HG03139 (cell line): ENCODE measurements at regions not wholly inside any gene's neighbourhood (a gene's known extent, or its start where the extent isn't known, plus 50 kb on each side); places are given as distances from the start of the nearest gene placed in this dataset.
A peak's percentile ranks its signal among the peaks of the same experiment; 100 is the strongest.
"Not testable (repeated sequence)": the region's sequence is repeated elsewhere in the genome, so short reads cannot be mapped to it uniquely, and the experiment has no call there.

Experiments used
- ATAC-seq: cut with Tn5 transposase; IDR thresholded peaks from one replicate; pipeline ENCODE4 v1.9.1; 2021; ENCODE audit not compliant: unreplicated experiment

DNA sequence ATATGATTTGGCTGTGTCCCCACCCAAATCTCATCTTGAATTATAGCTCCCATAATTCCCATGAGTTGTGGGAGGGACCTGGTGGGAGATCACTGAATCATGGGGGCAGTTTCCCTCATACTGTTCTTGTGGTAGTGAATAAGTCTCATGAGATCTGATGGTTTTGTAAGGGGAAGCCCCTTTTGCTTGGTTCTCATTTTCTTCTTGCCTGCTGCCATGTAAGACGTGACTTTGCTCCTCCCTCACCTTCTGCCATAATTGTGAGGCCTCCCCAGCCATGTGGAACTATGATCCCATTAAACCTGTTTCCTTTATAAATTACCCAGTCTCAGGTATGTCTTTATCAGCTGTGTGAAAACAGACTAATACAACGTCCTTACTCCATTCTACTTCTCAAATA lies 108.5 kb upstream of the SCAF8 start:
- ATAC-seq, result not testable (repeated sequence)

DNA sequence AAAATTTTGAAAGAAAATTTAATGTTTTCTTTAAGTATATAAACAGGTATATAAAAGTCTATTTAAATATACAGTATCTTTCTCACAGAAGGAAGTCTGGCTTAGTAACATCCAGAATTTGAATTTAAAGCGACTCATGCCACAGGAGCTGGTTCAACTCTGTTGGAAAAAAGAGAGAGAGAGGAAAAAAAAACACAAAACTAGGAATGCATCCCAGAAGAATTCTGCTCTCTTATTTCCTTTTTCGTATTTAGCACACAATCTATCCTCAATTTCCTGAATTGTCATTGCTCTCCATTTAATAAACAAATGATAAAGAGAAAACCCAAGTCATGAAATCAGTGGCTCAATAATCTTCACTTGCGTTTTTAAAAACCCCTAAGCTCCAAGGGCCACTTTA lies 107.5 kb upstream of the SCAF8 start:
- no peak for ATAC-seq

- no peak for ATAC-seq
These were observed 104.1 kb upstream of the SCAF8 start for GRCh38 chr6:154629127-154629526.

DNA sequence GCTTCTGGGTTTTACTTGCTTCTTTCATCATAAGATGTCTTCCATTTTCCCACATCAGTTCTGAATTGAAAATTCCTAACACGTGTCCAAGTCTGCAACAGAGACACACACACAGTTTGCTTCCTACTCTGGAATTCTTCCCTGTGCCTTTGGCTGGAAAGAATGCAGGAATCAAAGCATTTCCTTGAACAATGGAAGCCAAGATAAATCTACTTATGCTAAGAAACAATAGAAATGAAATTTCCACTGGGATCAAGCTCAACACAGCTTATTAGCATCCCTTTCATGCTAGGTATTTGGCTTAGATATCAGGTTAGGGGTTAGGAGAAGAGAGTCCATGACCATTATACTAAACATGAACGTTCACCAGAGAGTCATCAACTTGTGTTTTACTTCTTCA lies 101.1 kb upstream of the SCAF8 start:
- no peak for ATAC-seq

- ATAC-seq, result no peak
These were observed 95.8 kb upstream of the SCAF8 start for GRCh38 chr6:154637392-154637791.

DNA sequence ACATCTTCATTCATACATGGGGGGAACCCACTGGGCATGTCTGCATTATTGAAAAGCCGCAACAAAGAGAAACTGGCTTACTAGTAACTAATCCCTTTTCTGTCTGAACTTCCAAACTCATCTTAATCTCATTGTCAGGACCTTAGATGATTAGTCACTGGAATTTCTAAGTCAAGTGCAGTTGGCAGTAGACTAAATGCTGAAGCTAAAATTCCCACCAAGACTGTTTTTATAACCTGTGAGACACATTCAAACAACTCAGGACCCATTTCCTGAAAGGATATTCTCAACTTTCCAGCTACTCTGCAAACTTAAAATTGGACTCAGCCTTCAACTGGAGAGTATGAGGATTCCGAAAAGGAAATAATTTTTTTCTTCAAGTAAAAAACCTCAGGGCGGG lies 94.8 kb upstream of the SCAF8 start:
- ATAC-seq, result no peak

DNA sequence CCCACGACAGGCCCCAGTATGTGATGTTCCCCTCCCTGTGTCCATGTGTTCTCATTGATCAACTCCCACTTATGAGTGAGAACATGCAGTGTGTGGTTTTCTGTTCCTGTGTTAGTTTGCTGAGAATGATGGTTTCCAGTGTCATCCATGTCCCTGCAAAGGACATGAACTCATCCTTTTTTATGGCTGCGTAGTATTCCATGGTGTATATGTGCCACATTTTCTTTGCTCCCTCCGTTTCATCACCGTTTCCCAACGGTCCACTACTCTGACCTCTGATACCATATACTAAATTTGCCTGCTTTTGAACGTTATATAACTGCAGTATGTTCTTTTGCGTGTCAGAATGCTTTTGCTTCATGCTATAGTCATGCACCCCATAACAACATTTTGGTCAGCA lies 94.0 kb upstream of the SCAF8 start:
- ATAC-seq, result not testable (repeated sequence)

GRCh38 chr6:154648188-154648887 lies 84.9 kb upstream of the SCAF8 start:
- ATAC-seq, result no peak

DNA sequence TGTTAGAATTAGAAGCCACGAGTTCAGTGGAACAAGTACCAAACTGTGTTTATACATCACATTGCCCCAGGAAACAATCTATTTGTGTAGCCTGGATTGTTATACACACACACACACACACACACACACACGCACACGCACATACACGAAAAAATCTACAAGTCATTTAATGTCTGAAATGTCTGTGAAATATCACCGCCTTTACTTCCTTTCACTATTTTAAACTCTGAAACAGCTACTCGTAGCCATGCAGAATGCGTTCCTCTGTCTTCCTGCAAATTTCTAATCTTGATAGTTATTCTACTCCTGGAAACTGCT lies 84.4 kb upstream of the SCAF8 start:
- no peak for ATAC-seq

- no peak for ATAC-seq
These were observed 83.5 kb upstream of the SCAF8 start for GRCh38 chr6:154649721-154650120.

- ATAC-seq, result no peak
These were observed 82.9 kb upstream of the SCAF8 start for GRCh38 chr6:154650351-154650750.

DNA sequence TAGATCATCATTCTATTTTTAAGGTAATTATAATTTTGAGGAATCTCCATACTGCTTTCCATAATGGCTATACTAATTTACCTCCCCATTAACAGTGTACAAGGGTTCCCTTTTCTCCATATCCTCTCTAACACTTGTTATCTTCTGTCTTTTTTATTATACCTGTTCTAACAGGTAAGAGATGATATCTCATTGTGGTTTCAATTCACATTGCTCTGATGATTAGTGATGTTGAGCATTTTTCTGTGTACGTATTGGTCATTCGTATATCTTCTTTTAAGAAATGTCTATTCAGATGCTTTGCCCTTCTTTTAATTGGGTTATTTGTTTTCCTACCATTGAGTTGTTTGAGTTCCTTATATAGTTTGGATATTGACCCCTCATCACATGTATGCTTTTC lies 81.6 kb upstream of the SCAF8 start:
- ATAC-seq, result no peak

GRCh38 chr6:154653385-154653784 lies 79.8 kb upstream of the SCAF8 start:
- no peak for ATAC-seq

GRCh38 chr6:154653853-154654252 lies 79.4 kb upstream of the SCAF8 start:
- no peak for ATAC-seq

GRCh38 chr6:154656660-154657059 lies 76.6 kb upstream of the SCAF8 start:
- ATAC-seq, result no peak

DNA sequence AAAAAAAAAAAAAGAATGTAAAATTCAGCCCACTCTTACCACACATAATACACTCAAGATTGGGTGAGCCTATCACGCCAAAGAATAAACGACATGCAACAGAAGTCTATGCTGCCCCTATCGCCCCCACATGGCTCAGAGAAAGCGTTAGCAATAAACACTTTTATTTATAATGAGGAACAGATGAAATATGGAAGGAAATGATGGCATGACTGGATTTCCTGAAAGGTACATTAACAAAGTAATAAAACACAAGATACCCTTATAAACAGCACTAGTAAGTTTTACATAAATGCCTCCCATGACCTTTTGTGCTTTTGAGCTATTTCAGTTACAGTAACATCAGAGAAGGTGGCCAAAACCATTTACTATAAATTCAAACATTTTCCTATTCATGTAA lies 71.4 kb upstream of the SCAF8 start:
- ATAC-seq, result no peak

- no peak for ATAC-seq
These were observed 68.9 kb upstream of the SCAF8 start for GRCh38 chr6:154664287-154664686.

DNA sequence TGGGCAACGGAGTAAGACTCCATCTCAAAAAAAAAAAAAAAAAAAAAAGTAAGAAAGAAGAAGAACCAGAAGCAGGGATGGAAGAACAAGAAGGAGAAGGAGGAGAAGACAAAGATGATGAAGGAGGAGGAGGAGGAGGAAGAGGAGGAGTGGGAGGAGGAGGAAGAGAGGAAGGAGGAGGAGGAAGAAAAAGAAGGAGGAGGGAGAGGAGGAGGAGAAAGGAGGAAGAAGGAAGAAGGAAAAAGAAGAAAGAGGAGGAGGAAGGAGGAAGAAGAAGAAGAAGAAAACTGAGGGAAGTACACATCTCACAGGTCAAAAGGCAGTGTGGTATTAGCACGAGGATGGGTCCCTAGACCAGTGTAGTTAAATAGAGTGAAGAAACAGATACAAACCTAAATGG lies 65.1 kb upstream of the SCAF8 start:
- ATAC-seq, result no peak

DNA sequence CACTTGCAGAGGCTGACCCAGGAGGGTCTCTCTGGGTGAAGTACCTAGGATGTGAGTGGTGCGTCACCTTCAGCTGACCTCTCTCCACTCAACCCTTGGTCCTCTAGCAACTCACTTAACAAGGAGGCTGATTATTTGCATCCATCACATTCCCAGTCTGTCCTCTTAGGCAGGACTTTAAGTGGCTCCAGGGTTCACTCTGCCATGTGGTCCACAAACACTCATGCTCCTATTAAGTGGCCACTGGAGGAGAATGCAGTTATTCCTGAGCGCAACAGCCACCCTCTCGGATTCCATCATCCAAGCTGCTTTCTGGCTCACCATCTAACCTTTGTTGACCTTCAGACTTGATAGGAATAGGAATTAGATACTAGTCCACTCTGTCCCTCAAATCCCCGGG lies 61.1 kb upstream of the SCAF8 start:
- no peak for ATAC-seq

- ATAC-seq, result no peak
These were observed 59.3 kb upstream of the SCAF8 start for GRCh38 chr6:154673919-154674318.

DNA sequence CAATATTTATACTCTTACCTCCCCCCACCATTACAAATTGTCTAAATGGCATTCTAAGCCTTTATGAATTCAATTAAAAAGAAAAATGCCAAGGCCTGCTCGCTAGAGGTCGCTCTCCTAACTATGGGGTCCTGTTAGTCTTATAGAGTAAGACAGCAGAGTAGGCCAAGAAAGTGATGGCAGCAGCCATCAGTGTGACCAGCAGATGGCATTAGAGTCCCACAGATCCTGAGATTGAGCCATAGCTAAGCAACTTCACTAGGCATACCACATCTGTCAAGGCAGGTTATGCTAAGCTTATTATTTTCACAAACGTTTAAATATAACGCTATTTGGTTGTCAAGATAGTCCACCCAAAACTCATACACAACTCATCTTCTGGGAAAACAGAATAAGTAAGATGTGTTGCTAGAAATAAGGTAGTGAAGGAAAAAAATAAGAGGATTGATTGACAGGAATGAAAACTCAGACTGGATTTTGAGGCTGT lies 57.6 kb upstream of the SCAF8 start:
- ATAC-seq, result peak; percentile 100

DNA sequence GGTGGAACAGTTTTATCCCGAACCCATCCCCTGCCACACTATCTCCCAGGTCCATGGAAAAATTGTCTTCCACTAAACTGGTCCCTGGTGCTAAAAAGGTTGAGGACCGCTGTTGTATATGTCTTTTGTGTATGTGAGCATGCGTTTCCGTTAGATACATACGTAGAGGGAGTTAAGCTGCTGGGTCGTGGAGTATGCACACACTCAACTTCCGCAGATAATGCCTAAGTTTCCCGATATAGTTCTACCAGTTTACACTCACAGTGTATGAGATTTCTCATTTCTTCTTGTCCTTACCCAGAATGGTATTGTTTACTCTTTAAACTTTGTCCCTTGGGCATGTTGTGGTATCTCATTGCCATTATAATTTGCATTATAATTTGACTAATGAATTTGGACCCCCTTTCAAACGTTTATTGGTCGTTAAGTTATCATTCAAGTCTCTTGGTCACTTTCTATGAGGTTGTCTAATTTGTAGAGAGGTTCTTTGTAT lies 50.5 kb upstream of the SCAF8 start:
- ATAC-seq, result no peak
